GM18508 (cell line): ENCODE measurements at regions not wholly inside any gene's neighbourhood (a gene's known extent, or its start where the extent isn't known, plus 50 kb on each side); places are given as distances from the start of the nearest gene placed in this dataset.

Source experiments
- ATAC-seq: cut with Tn5 transposase; IDR thresholded peaks from one replicate; pipeline ENCODE4 v1.9.1; 2021; ENCODE audit warnings: moderate number of reproducible peaks; ENCODE audit not compliant: insufficient read depth, unreplicated experiment

- ATAC-seq: no peak
Observed at GRCh38 chr3:88209356-88209755, 59.6 kb downstream of the C3orf38 start.

GRCh38 chr3:88211096-88211890 is 61.5 kb downstream of the C3orf38 start:
- ATAC-seq: no peak

GRCh38 chr3:88219138-88219792 is 69.5 kb downstream of the C3orf38 start:
- peak; percentile 60 for ATAC-seq

GRCh38 chr3:88220126-88220525 is 70.4 kb downstream of the C3orf38 start:
- ATAC-seq: no peak

GRCh38 chr3:88221726-88222125 is 72.0 kb downstream of the C3orf38 start:
- no peak for ATAC-seq

GRCh38 chr3:88222343-88222742 is 72.6 kb downstream of the C3orf38 start:
- no peak for ATAC-seq

- ATAC-seq: no peak
Observed at GRCh38 chr3:88225326-88226008, 75.7 kb downstream of the C3orf38 start.

GRCh38 chr3:88226910-88227309 is 77.2 kb downstream of the C3orf38 start:
- no peak for ATAC-seq

GRCh38 chr3:88230638-88231037 is 80.9 kb downstream of the C3orf38 start:
- no peak for ATAC-seq

GRCh38 chr3:88231207-88231606 is 81.4 kb downstream of the C3orf38 start:
- no peak for ATAC-seq

- no peak for ATAC-seq
Observed at GRCh38 chr3:88231632-88232031, 81.9 kb downstream of the C3orf38 start.

GRCh38 chr3:88235102-88235501 is 85.3 kb downstream of the C3orf38 start:
- ATAC-seq: no peak

- ATAC-seq: no peak
Observed at GRCh38 chr3:88239870-88240269, 90.1 kb downstream of the C3orf38 start.

- peak; percentile 63 for ATAC-seq
Observed at GRCh38 chr3:88248658-88249057, 98.9 kb downstream of the C3orf38 start.

- no peak for ATAC-seq
Observed at GRCh38 chr3:88259045-88259444, 109.3 kb downstream of the C3orf38 start.

- no peak for ATAC-seq
Observed at GRCh38 chr3:88262527-88262926, 112.8 kb downstream of the C3orf38 start.

GRCh38 chr3:88263417-88264100 is 113.8 kb downstream of the C3orf38 start:
- no peak for ATAC-seq

- ATAC-seq: no peak
Observed at GRCh38 chr3:88267441-88267840, 117.7 kb downstream of the C3orf38 start.

GRCh38 chr3:88267847-88268246 is 118.1 kb downstream of the C3orf38 start:
- no peak for ATAC-seq

GRCh38 chr3:88280326-88280725 is 130.6 kb downstream of the C3orf38 start:
- no peak for ATAC-seq
